ENCODE measurements at regions not wholly inside any gene's neighbourhood (a gene's known extent, or its start where the extent isn't known, plus 50 kb on each side); places are given as distances from the start of the nearest gene placed in this dataset.

DNA sequence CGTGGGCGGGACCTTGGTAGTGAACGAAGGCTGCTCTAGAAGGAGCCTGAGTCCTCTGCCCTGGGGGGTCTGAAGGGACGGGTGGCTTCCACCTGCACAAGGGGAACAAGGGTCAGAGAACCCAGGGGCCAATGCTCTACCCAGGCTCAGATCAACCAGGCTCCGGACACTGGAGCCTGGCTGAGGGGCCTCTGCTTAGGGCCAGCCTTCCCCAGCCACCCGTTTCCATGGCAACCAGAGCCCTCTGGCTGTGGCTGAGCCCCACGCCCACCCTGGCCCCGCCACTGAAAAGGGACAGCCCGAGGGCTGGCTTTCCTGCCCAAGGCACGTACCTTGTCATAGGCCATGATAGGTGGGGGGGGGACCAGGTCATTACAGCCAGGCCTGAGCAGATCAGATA is 724.6 kb downstream of the PTPRU start:
- Histone ChIP-seq H3K4me3 (IDR thresholded peaks at IDR 0.05; ENCODE audit: insufficient read depth, low read depth, low read length) (no peak overlapping the region), H3K36me3 (ENCODE audit: insufficient read depth) (no peaks in the 10 kb centered on the region), H3K27ac (no peak overlapping the region), H4K20me1 (ENCODE audit: insufficient read depth) (no peaks in the 10 kb centered on the region), H2AFZ (ENCODE audit: low read depth) (no peak overlapping the region), H3K4me2 (no peak overlapping the region), H3K9ac (no peak overlapping the region), H3K27me3 (ENCODE audit: insufficient read depth, low read depth) (no peaks in the 10 kb centered on the region; the same call in 1 of the 2 replicates), H3K4me1 (ENCODE audit: low read depth, poor library complexity, severe bottlenecking) (no peaks in the 10 kb centered on the region), H3K79me2 (ENCODE audit: insufficient read depth, low read depth) (no peaks in the 10 kb centered on the region)
- TF ChIP-seq, protein P1, sequence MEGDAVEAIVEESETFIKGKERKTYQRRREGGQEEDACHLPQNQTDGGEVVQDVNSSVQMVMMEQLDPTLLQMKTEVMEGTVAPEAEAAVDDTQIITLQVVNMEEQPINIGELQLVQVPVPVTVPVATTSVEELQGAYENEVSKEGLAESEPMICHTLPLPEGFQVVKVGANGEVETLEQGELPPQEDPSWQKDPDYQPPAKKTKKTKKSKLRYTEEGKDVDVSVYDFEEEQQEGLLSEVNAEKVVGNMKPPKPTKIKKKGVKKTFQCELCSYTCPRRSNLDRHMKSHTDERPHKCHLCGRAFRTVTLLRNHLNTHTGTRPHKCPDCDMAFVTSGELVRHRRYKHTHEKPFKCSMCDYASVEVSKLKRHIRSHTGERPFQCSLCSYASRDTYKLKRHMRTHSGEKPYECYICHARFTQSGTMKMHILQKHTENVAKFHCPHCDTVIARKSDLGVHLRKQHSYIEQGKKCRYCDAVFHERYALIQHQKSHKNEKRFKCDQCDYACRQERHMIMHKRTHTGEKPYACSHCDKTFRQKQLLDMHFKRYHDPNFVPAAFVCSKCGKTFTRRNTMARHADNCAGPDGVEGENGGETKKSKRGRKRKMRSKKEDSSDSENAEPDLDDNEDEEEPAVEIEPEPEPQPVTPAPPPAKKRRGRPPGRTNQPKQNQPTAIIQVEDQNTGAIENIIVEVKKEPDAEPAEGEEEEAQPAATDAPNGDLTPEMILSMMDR (conservative IDR thresholded peaks at IDR 0.05; ENCODE audit: low read depth, low read length) = no peak

DNA sequence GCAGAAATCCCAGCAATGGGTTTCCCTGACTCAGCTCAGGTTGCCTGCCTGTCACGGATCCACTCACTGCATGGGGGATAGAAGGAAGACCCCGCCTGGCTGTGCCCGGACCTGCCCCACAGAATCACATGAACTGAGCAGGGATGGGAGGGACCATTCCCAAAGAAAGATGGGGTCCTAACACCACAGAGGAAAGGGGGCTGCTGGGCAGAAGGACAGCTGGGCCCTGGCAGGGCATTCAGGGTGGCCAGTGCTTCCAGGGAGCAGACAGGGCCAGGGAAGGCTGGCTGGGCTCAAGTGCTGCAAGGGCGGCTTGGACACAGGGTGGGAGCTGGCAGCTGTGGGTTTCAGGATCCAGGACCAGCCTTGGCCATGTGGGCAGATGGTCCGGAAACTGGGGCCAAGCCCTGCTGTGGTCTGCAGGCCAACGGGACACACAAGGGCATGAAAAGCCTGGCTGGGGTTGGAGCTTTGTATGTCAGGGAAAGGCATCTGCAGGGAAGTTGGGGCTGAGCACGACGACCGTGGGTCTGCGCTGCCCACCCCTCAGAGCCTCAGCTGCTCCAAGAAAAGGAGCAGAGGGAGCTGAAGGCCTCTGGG is 723.9 kb downstream of the PTPRU start:
- no peaks in the 10 kb centered on the region for H3K79me2 ChIP-seq (ENCODE audit: insufficient read depth, low read depth)
- H3K9ac ChIP-seq = no peak overlapping the region
- H3K27me3 ChIP-seq (ENCODE audit: insufficient read depth, low read depth) = no peaks in the 10 kb centered on the region; the same call in 1 of the 2 replicates
- H4K20me1 ChIP-seq (ENCODE audit: insufficient read depth) = no peaks in the 10 kb centered on the region
- no peaks in the 10 kb centered on the region for H3K4me1 ChIP-seq (ENCODE audit: low read depth, poor library complexity, severe bottlenecking)
- TF ChIP-seq, protein P1 (conservative IDR thresholded peaks at IDR 0.05; ENCODE audit: low read depth, low read length) = no peak
- no peak overlapping the region for H3K27ac ChIP-seq
- no peak overlapping the region for H2AFZ ChIP-seq (ENCODE audit: low read depth)
- no peaks in the 10 kb centered on the region for H3K36me3 ChIP-seq (ENCODE audit: insufficient read depth)
- H3K4me3 ChIP-seq (IDR thresholded peaks at IDR 0.05; ENCODE audit: insufficient read depth, low read depth, low read length) = no peak overlapping the region
- H3K4me2 ChIP-seq = no peak overlapping the region

DNA sequence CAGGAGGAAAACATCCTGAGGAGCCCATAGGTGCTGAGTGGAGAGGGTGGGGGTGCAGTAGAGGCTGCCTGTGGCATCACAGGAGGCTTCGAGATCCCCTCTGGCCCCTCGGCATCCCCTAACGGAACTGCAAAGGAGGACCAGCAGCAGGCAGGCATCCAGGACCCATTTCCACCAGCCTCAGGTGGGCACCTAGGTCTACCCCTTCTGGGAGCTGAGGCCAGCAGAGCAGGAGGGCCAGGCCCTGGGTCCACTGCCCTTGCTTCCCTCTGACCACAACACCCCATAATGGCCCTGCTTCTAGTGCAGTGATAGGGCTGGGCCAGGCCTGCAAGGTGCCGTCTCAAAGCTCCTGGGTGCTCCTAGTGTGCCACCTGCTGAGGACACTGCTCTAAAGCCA is 723.0 kb downstream of the PTPRU start:
- no peak overlapping the region for H3K4me3 ChIP-seq (IDR thresholded peaks at IDR 0.05; ENCODE audit: insufficient read depth, low read depth, low read length)
- H2AFZ ChIP-seq (ENCODE audit: low read depth) = no peak overlapping the region
- no peaks in the 10 kb centered on the region; the same call in 1 of the 2 replicates for H3K27me3 ChIP-seq (ENCODE audit: insufficient read depth, low read depth)
- H4K20me1 ChIP-seq (ENCODE audit: insufficient read depth) = no peaks in the 10 kb centered on the region
- H3K9ac ChIP-seq = no peak overlapping the region
- H3K4me2 ChIP-seq = no peak overlapping the region
- TF ChIP-seq, protein P1 (conservative IDR thresholded peaks at IDR 0.05; ENCODE audit: low read depth, low read length) = no peak
- no peaks in the 10 kb centered on the region for H3K4me1 ChIP-seq (ENCODE audit: low read depth, poor library complexity, severe bottlenecking)
- H3K36me3 ChIP-seq (ENCODE audit: insufficient read depth) = no peaks in the 10 kb centered on the region
- H3K79me2 ChIP-seq (ENCODE audit: insufficient read depth, low read depth) = no peaks in the 10 kb centered on the region
- no peak overlapping the region for H3K27ac ChIP-seq

GRCh38 chr1:29958271-29958670 is 721.9 kb downstream of the PTPRU start:
- Histone ChIP-seq H3K27ac (no peak overlapping the region), H3K27me3 (ENCODE audit: insufficient read depth, low read depth) (no peaks in the 10 kb centered on the region; the same call in 1 of the 2 replicates), H3K9ac (no peak overlapping the region), H3K36me3 (ENCODE audit: insufficient read depth) (no peaks in the 10 kb centered on the region), H4K20me1 (ENCODE audit: insufficient read depth) (no peaks in the 10 kb centered on the region), H3K4me1 (ENCODE audit: low read depth, poor library complexity, severe bottlenecking) (no peaks in the 10 kb centered on the region), H2AFZ (ENCODE audit: low read depth) (no peak overlapping the region), H3K4me3 (IDR thresholded peaks at IDR 0.05; ENCODE audit: insufficient read depth, low read depth, low read length) (no peak overlapping the region), H3K4me2 (no peak overlapping the region), H3K79me2 (ENCODE audit: insufficient read depth, low read depth) (no peaks in the 10 kb centered on the region)
- TF ChIP-seq, protein P1 (conservative IDR thresholded peaks at IDR 0.05; ENCODE audit: low read depth, low read length) = no peak

All from KMS-11 (cell line).